ENCODE measurements at regions not wholly inside any gene's neighbourhood (a gene's known extent, or its start where the extent isn't known, plus 50 kb on each side); places are given as distances from the start of the nearest gene placed in this dataset.

DNA sequence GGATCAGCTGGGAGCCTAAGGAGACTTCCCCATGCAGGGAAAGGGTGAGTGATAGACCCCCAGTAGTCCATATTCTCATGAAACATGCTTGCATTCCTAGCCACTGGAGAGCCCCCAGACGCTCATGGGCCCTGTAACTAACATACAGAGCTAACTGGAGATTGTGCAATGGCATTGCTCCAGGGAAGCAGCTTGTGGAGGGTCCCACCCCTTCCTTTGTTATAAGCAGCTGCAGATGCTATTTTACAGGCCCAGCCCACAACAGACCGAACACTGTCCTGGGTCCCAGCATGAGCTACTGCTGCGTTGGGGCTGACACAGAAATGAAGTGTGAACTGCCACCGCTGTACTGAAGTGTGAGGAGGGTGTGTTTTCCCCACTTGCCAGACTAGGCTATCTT, 1465.7 kb upstream of the DIAPH2 start:
- TF ChIP-seq POLR2AphosphoS5 (IDR thresholded peaks at IDR 0.05; ENCODE audit: insufficient read depth in 1 of 2, low read depth in 1 of 2): no peak
- TF ChIP-seq, protein P1, sequence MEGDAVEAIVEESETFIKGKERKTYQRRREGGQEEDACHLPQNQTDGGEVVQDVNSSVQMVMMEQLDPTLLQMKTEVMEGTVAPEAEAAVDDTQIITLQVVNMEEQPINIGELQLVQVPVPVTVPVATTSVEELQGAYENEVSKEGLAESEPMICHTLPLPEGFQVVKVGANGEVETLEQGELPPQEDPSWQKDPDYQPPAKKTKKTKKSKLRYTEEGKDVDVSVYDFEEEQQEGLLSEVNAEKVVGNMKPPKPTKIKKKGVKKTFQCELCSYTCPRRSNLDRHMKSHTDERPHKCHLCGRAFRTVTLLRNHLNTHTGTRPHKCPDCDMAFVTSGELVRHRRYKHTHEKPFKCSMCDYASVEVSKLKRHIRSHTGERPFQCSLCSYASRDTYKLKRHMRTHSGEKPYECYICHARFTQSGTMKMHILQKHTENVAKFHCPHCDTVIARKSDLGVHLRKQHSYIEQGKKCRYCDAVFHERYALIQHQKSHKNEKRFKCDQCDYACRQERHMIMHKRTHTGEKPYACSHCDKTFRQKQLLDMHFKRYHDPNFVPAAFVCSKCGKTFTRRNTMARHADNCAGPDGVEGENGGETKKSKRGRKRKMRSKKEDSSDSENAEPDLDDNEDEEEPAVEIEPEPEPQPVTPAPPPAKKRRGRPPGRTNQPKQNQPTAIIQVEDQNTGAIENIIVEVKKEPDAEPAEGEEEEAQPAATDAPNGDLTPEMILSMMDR (IDR thresholded peaks at IDR 0.05): no peak
- no peak for TF ChIP-seq POLR2A (IDR thresholded peaks at IDR 0.05)
- Histone ChIP-seq H3K36me3 (no peaks in the 10 kb centered on the region), H3K4me1 (no peaks in the 10 kb centered on the region), H3K9me3 (no peaks in the 10 kb centered on the region), H3K27ac (no peak overlapping the region), H3K27me3 (no peaks in the 10 kb centered on the region), H3K4me3 (no peak overlapping the region)
- DNase-seq (ENCODE audit: extremely low spot score in 2 of 2): no peak
- intact Hi-C loops (cut with DNase I): no loop called here

DNA sequence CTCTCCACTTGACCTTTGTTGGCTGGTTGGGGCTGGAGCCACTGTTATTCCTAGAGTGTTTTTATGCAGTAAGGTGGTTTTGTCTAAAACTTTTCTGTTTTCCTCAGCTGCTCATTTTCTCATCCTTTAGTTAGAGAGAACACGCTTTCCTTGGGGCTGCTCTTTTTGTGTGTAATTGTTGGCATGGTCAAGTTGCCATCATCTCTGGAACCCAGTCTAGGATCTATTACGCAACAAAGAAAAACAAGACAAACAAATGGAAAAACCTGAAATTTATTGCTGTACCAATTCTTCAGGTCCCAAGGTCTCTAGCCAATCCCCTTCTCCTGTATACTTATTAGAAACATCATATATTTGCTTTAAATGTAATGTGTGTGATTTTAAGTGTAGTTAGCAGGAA, 1436.3 kb upstream of the DIAPH2 start:
- Histone ChIP-seq H3K27me3 (no peaks in the 10 kb centered on the region), H3K4me3 (no peak overlapping the region), H3K36me3 (no peaks in the 10 kb centered on the region), H3K27ac (no peak overlapping the region), H3K4me1 (no peaks in the 10 kb centered on the region), H3K9me3 (no peaks in the 10 kb centered on the region)
- no peak for DNase-seq (ENCODE audit: extremely low spot score in 2 of 2)
- TF ChIP-seq, protein P1 (IDR thresholded peaks at IDR 0.05): no peak
- TF ChIP-seq POLR2AphosphoS5 (IDR thresholded peaks at IDR 0.05; ENCODE audit: insufficient read depth in 1 of 2, low read depth in 1 of 2) (no peak), POLR2A (IDR thresholded peaks at IDR 0.05) (no peak)
- intact Hi-C loops (cut with DNase I): no loop called here

DNA sequence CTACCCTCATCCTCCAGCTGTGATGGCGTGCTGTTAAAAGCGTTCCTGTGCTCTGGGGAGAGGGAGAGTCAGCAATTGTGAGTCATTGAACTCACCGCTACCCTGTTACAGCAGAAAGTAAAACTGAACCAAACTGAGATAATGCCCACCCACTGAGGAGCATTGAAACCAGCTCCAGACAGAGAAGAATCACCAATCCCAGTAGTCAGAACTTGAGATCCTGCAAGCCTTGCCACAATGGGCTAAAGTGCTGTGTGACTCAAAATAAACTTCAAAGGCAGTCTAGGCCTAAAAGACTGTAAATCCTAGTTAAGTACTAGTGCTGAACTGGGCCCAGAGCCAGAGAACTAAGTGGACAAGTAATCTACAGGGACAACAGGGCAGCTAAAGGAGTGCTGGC, 1394.2 kb upstream of the DIAPH2 start:
- intact Hi-C loops (cut with DNase I): no loop called here
- Histone ChIP-seq H3K9me3 (no peaks in the 10 kb centered on the region), H3K4me3 (no peak overlapping the region), H3K36me3 (no peaks in the 10 kb centered on the region), H3K27ac (no peak overlapping the region), H3K4me1 (no peaks in the 10 kb centered on the region), H3K27me3 (no peaks in the 10 kb centered on the region)
- DNase-seq (ENCODE audit: extremely low spot score in 2 of 2): no peak
- TF ChIP-seq POLR2A (IDR thresholded peaks at IDR 0.05) (no peak), POLR2AphosphoS5 (IDR thresholded peaks at IDR 0.05; ENCODE audit: insufficient read depth in 1 of 2, low read depth in 1 of 2) (no peak)
- TF ChIP-seq, protein P1 (IDR thresholded peaks at IDR 0.05): no peak

DNA sequence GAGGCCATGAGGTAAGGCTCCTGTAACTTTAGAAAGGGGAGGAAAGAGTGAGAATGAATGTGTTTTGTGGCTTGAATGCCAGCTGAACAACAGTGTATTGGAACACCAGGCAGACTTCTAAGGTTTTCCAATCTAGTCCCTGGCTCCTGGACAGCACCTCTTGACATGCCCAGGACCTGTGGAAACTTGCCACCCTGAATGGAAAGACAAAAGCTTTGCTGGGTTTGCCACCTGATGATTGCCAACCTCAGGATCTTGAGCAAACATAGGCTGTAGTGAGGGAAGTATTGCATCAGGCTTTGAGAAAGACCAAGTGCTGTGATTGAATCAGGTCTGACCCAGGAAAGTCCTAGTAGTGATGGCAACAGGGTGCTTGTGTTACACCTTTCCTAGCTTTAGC, 1393.1 kb upstream of the DIAPH2 start:
- Histone ChIP-seq H3K9me3 (no peaks in the 10 kb centered on the region), H3K27me3 (no peaks in the 10 kb centered on the region), H3K36me3 (no peaks in the 10 kb centered on the region), H3K4me3 (no peak overlapping the region), H3K27ac (no peak overlapping the region), H3K4me1 (no peaks in the 10 kb centered on the region)
- TF ChIP-seq, protein P1 (IDR thresholded peaks at IDR 0.05): no peak
- no peak for TF ChIP-seq POLR2AphosphoS5 (IDR thresholded peaks at IDR 0.05; ENCODE audit: insufficient read depth in 1 of 2, low read depth in 1 of 2)
- no peak for TF ChIP-seq POLR2A (IDR thresholded peaks at IDR 0.05)
- no peak for DNase-seq (ENCODE audit: extremely low spot score in 2 of 2)
- intact Hi-C loops (cut with DNase I): no loop called here

DNA sequence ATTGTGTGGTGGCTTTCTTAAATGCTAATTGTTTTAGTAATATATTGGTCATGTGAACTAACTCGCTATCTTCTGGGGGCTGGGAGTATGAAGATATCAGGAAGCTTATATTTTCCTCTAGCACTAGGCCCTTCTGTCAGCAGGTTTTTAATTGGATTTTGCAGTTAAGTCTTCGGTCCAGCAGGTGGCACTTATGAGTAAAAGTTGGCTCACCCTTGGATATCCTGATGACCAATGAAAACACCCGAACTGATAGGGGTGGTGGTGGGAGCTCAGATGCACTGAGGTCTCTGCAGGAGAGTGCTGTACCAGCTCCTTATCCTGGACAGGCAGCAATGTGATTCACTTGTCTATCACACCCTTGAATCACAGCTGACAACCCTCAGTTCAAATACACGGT, 1365.8 kb upstream of the DIAPH2 start:
- no peaks in the 10 kb centered on the region for H3K4me1 ChIP-seq
- H3K4me3 ChIP-seq: no peak overlapping the region
- intact Hi-C loops (cut with DNase I): no loop called here
- no peaks in the 10 kb centered on the region for H3K9me3 ChIP-seq
- H3K36me3 ChIP-seq: no peaks in the 10 kb centered on the region
- TF ChIP-seq, protein P1 (IDR thresholded peaks at IDR 0.05): no peak
- TF ChIP-seq POLR2AphosphoS5 (IDR thresholded peaks at IDR 0.05; ENCODE audit: insufficient read depth in 1 of 2, low read depth in 1 of 2): no peak
- no peak for TF ChIP-seq POLR2A (IDR thresholded peaks at IDR 0.05)
- H3K27me3 ChIP-seq: no peaks in the 10 kb centered on the region
- H3K27ac ChIP-seq: no peak overlapping the region
- no peak for DNase-seq (ENCODE audit: extremely low spot score in 2 of 2)
